NCI-H2171 (cell line): ENCODE measurements at regions not wholly inside any gene's neighbourhood (a gene's known extent, or its start where the extent isn't known, plus 50 kb on each side); places are given as distances from the start of the nearest gene placed in this dataset.
"Not testable (repeated sequence)": the region's sequence is repeated elsewhere in the genome, so short reads cannot be mapped to it uniquely, and the experiment has no call there.

Experiments used
- DNase-seq: peaks from one replicate; lab custom pipeline; 2025; lab: John Stamatoyannopoulos, UW

DNA sequence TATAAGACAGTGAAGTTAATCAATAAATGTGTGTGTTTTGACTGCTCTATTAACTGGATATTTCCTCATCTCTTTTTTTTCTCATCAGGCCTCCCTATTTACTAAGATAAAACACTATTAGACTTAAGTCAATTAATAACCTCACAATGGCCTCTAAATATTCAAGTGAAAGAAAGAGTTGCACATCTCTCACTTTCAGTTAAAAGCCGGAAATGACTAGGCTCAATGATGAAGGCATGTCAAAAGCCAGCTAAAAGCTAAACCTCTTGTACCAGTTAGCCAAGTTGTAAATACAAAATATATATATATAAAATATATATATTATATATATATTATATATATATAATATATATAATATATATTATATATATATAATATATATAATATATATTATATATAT lies 127.0 kb upstream of the MEOX2 start:
- DNase-seq = no peak

DNA sequence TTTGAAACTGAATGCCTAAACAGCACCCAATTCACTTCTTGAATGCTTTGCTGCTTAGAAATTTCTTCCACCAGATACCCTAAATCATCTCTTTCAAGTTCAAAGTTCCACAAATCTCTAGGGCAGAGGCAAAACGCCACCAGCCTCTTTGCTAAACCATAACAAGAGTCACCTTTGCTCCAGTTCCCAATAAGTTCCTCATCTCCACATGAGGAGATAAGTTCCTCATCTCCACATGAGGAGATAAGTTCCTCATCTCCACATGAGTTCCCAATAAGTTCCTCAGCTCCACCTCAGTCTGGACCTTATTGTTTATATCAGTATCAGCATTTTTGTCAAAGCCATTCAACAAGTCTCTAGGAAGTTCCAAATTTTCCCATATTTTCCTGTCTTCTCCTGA lies 123.9 kb upstream of the MEOX2 start:
- DNase-seq = not testable (repeated sequence)

DNA sequence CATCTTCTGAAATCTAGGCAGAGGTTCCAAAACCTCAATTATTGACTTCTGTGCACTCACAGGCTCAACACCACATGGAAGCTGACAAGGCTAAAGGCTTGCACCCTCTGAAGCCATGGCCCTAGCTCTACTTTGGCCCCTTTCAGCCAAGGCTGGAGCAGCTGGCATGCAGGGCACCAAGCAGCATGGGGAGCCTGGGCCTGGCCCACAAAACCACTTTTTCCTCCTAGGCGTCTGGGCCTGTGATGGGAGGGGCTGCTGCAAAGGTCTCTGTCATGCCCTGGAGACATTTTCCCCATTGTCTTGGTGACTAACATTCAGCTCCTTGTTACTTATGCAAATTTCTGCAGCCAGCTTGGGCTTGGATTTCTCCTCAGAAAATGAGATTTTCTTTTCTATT lies 123.5 kb upstream of the MEOX2 start:
- DNase-seq = not testable (repeated sequence)

DNA sequence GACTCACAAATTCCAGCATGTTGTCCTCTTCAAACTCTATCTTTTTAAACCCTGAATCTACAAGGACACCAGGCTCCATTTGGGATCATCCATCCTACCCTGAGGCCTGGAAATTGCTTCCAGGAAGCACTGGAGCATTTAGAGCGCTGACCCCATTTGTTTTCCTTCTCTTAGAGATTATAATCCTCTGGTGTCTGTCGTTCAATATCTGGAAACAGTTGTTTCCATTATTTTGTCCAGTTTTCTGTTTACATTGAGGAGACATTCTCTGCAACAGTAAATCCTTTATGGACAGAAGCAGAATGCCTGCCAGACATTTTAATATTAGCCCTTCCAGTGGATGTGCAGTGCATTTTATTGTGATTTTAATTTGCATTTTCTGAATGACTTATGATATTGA lies 119.4 kb upstream of the MEOX2 start:
- DNase-seq = no peak

DNA sequence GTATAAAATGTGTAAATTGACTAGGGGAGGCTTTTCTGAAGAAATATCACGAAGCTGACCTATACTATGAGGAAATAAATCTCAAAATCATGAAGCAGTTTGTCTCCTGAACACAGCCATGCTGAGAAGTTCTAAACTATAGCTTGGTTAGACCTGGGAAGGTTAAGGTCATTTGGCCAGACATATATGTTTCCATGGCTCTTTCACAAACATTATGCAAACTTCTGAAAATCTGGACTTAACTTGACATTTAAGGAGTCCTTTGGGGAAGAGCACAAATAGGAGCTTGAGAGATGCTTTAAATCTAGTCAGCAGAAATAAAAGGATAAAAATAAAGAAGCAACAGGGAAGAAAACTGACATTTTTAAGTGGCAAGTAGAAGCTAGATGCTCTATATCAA lies 115.9 kb upstream of the MEOX2 start:
- no peak for DNase-seq

DNA sequence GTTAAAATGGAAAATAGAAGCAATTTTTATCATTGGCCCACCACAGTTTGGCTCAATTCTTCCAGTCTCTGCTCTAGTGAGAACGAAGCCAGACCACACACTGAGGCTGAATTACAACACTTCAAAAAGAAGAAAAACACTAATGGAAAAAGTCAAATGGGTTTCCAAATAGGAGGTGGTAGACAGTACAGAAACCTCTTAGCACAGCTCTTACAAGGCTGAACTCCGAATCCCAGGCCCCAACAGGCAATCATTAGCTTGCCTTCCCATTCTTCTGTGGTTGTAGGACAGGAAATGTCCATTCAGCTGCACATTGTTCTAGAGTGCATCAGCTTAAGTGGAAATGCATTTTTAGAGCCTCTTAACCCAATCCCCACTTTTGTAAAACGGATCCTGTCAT lies 115.1 kb upstream of the MEOX2 start:
- DNase-seq = no peak

DNA sequence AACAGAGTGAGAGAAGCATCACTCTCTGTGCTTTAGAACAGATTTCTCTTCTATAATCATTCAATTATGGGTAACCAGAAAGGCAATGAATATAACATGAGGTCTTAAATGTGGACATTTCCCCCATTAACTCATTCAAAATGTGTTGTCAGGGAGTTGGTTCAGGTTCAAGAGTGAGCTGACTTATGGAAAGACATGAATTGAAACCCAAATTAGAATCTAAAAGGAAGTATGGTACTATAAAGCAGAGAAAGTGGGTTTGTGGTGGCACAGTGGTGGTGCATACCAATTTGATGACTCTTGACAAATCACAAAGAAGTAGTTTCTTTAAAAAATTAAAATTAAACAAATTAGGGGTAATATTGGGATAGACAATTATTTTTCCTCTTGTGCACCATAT lies 114.6 kb upstream of the MEOX2 start:
- no peak for DNase-seq

DNA sequence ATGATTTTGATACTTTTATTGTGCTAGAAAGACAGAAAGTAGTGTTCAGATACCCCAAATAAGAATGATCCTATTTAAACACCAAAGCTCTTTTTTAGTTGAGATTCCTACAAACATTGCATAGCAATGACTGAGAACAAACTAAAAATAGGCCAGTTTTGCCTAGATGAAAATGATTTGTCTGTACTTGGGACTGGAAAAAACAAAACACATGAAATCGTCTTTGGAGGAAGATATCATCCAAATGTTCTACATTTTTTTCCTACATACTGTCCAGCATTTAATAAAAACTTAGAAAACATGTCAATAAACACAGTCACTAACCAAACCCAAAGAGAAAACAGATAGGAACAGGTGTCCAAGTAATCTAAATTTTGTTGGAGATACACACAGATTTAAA lies 111.6 kb upstream of the MEOX2 start:
- DNase-seq = no peak

DNA sequence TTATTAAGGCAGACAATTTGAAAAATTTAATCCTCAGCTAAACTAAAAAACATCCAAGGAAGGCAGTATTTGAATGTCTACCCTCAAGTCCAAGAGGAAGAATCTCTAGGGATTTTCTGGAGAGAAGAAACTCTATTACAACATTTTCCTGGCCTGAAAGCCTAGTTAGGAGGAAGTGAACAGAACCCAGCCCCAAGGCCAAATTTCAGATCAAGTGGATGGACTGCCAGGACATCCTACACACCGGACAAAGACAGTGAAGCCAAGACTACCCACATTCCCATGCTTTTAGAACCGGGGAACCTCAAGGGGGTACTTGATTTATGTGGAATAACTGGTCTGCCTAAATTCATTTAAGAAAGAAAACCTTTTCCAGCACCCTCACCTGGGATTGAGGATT lies 108.9 kb upstream of the MEOX2 start:
- DNase-seq = no peak

DNA sequence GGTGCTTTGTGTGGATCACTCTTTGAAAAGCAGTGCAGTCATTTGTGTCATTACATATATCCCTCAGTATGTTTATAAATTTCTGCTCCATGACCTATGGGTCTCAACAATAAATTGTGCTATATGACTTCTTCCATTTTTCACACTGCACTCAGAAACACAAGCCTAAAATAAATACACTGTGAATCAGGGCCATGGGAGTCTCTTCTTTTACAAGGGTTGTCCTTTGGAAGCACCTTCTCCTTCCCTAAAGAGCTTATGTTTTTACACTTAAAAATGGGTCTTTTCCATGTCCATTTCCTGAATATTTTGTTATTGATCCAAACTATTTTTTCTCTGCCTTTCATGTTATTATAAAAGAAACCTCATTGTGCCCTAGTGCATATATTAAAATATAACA lies 108.3 kb upstream of the MEOX2 start:
- no peak for DNase-seq

DNA sequence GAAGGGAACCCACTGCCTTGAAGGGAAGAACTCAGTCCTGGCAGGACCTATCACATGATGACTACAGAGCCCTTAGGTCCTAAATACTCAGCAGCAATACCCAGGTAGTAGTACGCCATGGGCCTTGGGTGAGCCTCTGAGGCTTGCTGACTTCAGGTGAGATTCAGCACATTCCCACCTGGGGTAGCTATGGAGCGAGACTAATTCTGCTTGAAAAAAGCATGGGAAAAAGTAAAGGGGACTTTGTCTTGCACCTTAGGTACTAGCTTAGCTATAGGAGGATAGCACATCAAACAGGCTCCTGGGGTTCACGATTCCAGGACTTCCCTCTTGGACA lies 98.2 kb upstream of the MEOX2 start:
- no peak for DNase-seq

DNA sequence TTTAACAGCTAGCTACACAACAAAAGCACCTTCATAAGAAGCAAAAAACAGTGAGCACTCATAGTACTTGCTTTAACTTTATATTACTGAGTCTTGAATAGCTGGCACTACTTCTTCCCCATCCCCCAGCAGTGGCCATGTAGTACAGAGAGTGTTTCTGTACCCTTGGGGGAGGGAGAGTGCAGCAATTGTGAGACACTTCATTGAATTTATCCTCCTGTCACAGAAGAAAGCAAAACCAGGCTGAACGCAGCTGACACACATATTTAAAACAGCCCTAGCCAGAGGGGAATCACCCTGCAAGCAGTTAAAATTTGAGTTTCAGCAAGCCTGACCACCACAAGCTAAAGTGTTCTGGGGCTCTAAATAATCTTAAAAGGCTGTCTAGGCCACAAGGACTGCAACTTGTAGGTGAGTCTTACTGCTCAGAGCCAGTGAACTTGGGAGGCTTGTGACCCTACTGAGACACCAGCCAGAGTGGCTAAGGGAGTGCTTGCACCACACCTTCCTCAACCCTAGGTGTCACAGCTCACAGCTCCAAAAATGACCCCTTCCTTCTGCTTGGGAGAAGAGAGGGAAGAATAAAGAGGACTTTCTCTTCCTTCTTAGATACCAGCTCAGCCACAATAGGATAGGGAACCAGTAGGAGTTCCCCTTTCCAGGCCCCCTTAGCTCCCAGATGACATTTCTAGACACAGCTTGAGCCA lies 97.7 kb upstream of the MEOX2 start:
- DNase-seq = no peak

DNA sequence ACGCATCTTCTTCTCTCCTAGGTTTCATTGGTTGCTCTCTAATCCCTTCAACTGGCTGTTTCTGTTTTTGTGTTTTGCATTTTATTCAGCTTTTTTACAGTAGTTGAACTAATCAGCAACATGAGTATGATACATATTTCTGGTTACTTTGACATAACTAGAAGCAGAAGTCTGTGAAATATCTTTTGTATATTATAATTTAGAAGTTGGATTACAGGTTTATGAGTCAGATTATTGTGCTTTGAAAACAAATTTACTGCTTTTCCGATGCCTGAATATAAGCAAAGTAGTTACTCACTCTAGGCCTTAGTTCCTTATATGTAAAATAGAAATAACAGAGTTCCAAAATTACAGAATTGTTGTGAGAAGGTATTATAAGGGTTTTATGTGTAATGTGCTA lies 96.2 kb upstream of the MEOX2 start:
- DNase-seq = no peak

DNA sequence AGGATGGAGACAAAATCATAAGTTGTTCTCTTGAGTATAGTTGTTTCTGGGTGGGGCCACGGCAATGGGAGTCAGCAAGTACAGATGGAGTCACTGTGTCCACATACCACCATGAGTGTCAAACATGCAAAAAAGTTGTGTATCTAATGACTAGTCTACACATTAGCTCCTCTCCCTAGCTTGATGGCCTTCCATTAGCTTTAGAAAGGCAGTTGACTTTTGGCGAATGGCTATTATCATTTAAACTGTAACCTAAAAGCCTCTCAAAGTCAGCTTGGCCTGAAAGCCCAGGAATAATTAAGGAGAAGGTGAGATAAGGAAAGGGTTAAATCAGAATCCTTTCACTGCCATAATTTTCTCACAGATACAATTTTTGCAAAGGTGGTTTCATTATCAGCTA lies 95.5 kb upstream of the MEOX2 start:
- no peak for DNase-seq

DNA sequence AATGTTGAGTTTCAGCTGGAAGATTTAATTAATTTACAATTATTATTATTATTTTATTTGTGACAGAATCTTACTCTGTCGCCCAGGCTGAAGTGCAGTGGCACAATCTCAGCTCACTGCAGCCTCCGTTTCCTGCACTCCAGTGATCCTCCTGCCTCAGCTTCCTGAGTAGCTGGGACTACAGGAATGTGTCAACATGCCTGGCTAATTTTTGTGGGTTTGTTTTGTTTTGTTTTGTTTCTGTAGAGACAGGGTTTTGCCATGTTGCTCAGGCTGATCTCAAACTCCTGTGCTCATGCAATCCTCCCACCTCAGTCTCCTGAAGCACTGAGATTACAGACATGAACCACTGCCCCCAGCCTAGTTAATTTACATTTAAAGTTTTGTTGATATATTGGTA lies 93.8 kb upstream of the MEOX2 start:
- no peak for DNase-seq

DNA sequence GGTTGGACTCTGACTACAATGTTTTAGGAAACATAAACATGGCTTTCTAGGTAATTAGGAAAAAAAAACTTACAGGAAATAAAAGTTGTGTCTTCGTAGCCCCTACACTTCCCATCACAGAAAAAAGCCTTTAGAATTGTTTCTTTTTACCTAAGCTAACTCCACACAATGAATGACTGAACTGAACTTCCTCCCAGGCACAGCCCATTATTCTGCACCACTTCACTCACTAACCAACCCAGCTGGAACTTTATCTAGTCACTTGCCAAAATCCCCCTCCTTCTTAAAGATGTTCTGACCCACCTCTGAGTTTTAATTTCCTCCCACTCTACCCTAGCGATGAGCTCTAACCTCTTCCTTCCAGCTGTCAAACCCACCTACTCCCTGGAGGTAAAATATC lies 91.7 kb upstream of the MEOX2 start:
- no peak for DNase-seq

DNA sequence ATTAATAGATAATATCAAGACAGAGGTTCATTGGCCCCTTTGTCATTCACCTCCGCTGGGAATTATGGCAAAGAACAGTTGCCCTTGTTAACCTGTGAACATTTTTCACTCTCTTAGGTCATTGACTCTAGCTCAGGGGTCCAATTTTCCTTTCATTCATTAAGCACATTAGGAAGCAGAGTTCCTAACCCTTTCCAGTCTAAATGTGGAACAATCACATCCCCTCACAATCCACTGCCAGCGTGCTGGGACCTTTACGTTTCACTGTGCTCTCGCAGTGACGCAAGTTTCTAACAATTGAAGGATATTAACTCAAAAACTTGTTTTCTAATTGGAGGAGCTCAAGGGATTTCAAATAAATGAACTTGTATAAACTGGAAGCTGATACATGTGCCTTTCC lies 79.3 kb upstream of the MEOX2 start:
- DNase-seq = no peak

DNA sequence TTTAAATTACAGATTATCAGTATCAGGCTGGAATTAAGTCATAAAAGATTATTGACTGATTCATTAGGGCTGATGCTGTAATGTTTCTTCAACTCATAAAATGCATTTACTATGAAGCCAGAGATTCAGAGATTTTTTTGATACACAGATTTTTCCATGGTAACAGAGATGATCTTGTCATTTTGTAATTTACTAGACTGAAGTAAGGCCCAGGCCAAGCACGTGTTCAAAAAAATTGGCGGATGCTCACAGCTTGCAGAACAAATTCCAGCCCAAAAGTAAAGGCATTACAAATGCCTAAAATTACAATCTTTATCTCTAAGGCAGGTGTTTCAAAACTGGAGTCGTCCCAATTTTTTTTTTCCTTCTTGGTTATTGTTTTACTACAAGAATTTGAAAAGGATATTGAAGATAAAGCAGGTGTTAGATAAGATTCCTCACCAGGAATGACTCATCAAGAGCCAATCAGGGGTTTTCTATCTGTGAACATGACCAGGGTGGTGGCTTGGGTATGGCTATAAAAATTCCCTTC lies 78.4 kb upstream of the MEOX2 start:
- DNase-seq = no peak

DNA sequence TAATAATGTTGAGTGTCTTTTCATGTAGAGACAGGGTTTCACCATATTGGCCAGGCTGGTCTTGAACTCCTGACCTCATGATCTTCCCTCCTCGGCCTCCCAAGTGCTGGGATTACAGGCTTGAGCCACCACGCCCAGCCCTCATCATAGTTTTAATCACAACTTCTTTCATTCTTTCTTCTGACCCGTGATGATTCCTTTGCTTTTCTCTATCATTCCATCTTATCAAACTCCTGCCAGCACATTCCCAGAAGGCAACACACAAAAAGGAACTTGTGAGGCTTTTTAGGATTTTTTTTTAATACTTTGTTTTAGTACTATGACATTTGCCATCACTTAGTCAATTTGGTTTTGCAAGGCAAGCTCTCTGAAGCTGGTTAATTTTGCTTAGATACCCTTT lies 77.5 kb upstream of the MEOX2 start:
- no peak for DNase-seq

DNA sequence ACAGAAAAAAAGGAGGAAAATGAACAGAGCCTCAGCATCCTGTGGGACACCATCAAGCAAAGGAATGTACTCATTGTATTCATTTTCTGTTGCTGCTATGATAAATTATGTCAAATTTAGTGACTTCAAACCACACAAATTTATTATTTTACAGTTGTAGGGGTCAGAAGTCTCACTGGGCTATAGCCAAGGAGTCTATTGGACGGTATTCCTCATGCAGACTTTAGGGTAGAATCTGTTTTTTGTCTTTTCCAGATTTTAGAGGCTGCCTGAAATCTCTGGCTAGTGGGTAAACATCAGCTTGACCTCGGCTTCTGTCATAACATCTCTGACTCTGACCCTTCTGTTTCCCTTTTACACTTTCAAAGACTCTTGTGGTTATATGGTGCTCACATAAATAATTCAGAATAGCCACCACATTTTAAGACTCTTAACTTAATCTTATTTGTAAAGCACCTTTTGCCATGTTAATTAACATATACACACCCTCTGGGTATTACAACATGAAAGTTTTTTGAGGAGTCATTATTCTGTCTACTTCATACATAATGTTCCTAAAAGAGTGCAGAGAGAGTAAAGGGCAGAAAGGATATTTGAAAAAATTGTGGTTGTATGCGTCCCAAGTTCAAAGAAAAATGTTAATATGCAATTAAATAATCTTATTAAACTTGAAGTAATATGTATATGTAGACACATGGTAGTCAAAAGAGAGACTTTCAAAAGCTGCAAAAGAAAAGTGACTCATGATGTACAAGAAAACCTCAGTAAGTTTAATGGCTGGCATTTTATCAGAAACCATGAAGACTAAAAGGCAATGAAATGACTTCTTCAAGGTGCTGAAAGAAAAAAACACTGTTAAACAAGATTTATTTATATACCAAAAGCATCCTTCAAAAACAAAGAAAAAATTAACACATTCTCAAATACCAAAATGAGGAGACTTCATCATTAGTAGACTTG lies 70.8 kb upstream of the MEOX2 start:
- no peak for DNase-seq

DNA sequence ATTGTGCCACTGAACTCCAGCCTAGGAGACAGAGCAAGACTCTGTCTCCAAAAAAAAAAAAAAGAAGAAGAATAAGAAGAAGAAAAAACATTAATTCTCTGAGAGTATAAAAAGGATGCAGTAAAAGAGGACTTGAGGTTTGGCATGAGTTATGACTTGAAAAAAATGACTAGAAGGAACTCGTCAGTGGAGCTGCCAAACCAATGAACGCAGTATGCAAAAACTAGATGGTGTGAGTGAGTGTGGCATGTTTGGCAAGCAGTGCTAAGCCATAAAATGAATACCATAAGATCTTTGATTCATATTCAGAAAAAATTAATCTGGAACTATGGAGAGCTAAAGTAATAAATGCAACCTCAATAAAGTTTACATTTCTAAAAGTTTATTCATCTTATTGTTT lies 68.6 kb upstream of the MEOX2 start:
- DNase-seq = no peak

DNA sequence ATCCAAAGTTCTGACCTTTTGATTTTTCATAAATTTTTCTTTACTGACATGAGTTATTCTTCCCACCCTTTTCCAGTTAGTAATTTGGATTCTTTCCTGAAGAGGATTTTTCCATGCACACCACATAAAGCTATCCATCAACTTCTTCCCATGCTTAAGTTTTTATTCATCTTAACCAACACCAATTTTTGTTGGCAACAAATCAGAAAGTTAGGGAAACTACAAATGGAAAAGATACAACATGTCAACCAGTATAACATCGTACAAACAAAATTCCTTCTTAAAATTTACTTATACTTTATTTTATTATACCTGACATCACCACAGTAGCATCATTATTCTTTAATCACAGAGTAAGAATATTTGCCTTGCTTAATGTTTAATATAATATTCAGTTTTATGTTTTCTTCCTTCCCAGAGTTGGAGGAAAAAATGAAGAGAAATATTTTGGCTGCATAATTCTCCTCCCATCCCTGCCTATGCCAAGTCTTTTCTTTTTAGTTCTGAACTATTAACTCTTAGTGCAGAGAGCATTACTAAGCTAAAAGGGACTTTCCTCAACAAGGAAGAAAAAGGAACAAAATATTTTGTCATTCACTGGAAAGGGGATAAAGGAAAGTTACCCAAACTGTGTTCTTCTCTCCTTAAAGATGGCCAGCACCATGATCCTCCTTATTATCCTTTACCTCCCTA lies 67.5 kb upstream of the MEOX2 start:
- no peak for DNase-seq

DNA sequence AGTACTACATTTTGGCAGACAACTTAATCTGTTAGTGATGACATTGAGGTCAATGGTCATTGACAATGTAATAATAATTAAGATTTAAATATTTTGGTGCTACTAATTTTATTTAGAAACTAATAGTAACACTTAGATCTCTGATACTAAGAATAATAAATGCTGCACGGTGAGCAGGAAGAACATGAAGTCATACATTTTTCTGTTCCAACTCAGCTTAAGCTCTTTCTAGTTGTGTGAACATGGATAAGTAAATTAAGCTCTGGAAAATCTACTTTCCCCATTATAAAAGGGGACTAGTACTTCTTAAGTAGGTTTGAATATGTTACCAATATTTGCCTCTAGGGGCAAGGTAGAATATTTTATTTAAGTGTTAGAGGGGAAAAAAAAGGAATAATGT lies 65.9 kb upstream of the MEOX2 start:
- no peak for DNase-seq
